H1 (cell line): ENCODE measurements at regions not wholly inside any gene's neighbourhood (a gene's known extent, or its start where the extent isn't known, plus 50 kb on each side); places are given as distances from the start of the nearest gene placed in this dataset.
A peak's percentile ranks its signal among the peaks of the same experiment; 100 is the strongest.

Experiments
- CTCF ChIA-PET: fragments of 300-600 bp; sonication (Branson Sonifier 250); formaldehyde crosslinking; loops from one replicate; lab custom pipeline; 2021; ENCODE audit not compliant: partially characterized antibody; lab: Charles Lee
- POLR2A ChIA-PET: fragments of 300-600 bp; sonication (Branson Sonifier 250); formaldehyde crosslinking; loops from one replicate; lab custom pipeline; 2021; ENCODE audit warnings: inconsistent platforms; ENCODE audit not compliant: partially characterized antibody; lab: Charles Lee
- DNase-seq, 2 experiments: peaks; one replicate each; pipeline versions ENCODE4 v3.0.0 to v3.0.0-alpha.2; 2010 to 2022; ENCODE audit warnings: low spot score in 2 of 2, low read depth in 1 of 2, mixed read lengths in 1 of 2
- FAIRE-seq: peaks from 2 replicates; lab custom pipeline; 2011; peaks lifted over from hg19 to GRCh38; lab: Jason Lieb, UNC
- H2AFZ ChIP-seq: 2 replicates; pipeline ENCODE4 v1.8.1; 2012; ENCODE audit warnings: low read length, inconsistent platforms
- H2AK5ac ChIP-seq: 2 replicates; pipeline ENCODE4 v1.6.1; 2013; ENCODE audit warnings: low read depth, low read length
- H2BK120ac ChIP-seq: replicated peaks from 2 replicates; pipeline ENCODE3; 2013; ENCODE audit warnings: low read depth, low read length, inconsistent platforms
- H2BK12ac ChIP-seq: 2 replicates; pipeline ENCODE4 v1.6.1; 2013; ENCODE audit warnings: low read depth, low read length
- H2BK15ac ChIP-seq: 2 replicates; pipeline ENCODE4 v1.6.1; 2013; ENCODE audit warnings: low read length
- H2BK20ac ChIP-seq: 2 replicates; pipeline ENCODE4 v1.6.1; 2013; ENCODE audit warnings: low read length
- H2BK5ac ChIP-seq: 2 replicates; pipeline ENCODE4 v1.6.1; 2013; ENCODE audit warnings: low read depth, low read length
- H3K14ac ChIP-seq: 2 replicates; pipeline ENCODE4 v1.6.1; 2013; ENCODE audit warnings: inconsistent platforms; ENCODE audit not compliant: insufficient read length
- H3K18ac ChIP-seq: 2 replicates; pipeline ENCODE4 v1.6.1; 2013; ENCODE audit warnings: low read length; ENCODE audit errors: extremely low read depth
- H3K23ac ChIP-seq: 2 replicates; pipeline ENCODE4 v1.6.1; 2013; ENCODE audit warnings: inconsistent platforms; ENCODE audit not compliant: insufficient read length
- H3K23me2 ChIP-seq: 2 replicates; pipeline ENCODE4 v1.6.1; 2013; ENCODE audit warnings: low read depth, low read length
- H3K27ac ChIP-seq: 2 replicates; pipeline ENCODE4 v1.6.1; 2011; ENCODE audit warnings: low read depth, low read length, inconsistent platforms
- H3K27me3 ChIP-seq, 4 experiments: replicated peaks in 1 of 4; 1 replicate in 1 of 4; 2 replicates in 3 of 4; pipeline versions ENCODE4 v1.6.1 to v1.8.1; 2011 to 2013; ENCODE audit warnings: low read length in 3 of 4, mild to moderate bottlenecking in 3 of 4, inconsistent platforms in 2 of 4, mixed read lengths in 2 of 4, moderate library complexity in 1 of 4; ENCODE audit not compliant: control insufficient read depth in 3 of 4, insufficient read depth in 3 of 4; ENCODE audit errors: extremely low read depth in 1 of 4
- H3K36me3 ChIP-seq, 4 experiments: 2 replicates each; pipeline versions ENCODE4 v1.6.1 to v1.8.1; 2011 to 2013; ENCODE audit warnings: mild to moderate bottlenecking in 4 of 4, low read length in 3 of 4, moderate library complexity in 2 of 4, control low read depth in 1 of 4, inconsistent platforms in 1 of 4; ENCODE audit not compliant: insufficient read depth in 4 of 4, control insufficient read depth in 2 of 4
- H3K4ac ChIP-seq: replicated peaks from 2 replicates; pipeline ENCODE3; 2013; ENCODE audit warnings: low read length, low read depth, mixed read lengths, inconsistent platforms; ENCODE audit not compliant: insufficient read length
- H3K4me1 ChIP-seq, 4 experiments: replicated peaks in 1 of 4; 1 replicate in 1 of 4; 2 replicates in 3 of 4; pipeline versions ENCODE4 v1.6.1 to v1.8.1; 2011 to 2013; ENCODE audit warnings: low read length in 3 of 4, inconsistent platforms in 2 of 4, mixed read lengths in 1 of 4; ENCODE audit not compliant: insufficient read depth in 4 of 4, control insufficient read depth in 3 of 4
- H3K4me2 ChIP-seq, 2 experiments: 2 replicates each; pipeline versions ENCODE4 v1.6.1 to v1.8.1; 2011 to 2013; ENCODE audit warnings: low read depth in 2 of 2, low read length in 2 of 2, control low read depth in 1 of 2, inconsistent platforms in 1 of 2, mild to moderate bottlenecking in 1 of 2; ENCODE audit not compliant: insufficient read depth in 1 of 2
- H3K4me3 ChIP-seq, 4 experiments: fragments of 200-600, 300-600 bp in 1 of 4; sonication (generic), shearing (Covaris generic), sonication (Bioruptor Twin) in 1 of 4; 2 replicates each; pipeline versions ENCODE4 v1.5.1 to v1.8.1; 2011 to 2016; ENCODE audit warnings: low read length in 4 of 4, low read depth in 3 of 4, control low read depth in 2 of 4, inconsistent platforms in 2 of 4, mild to moderate bottlenecking in 2 of 4, mixed read lengths in 1 of 4, moderate library complexity in 1 of 4; ENCODE audit not compliant: insufficient read depth in 2 of 4; ENCODE audit errors: extremely low read depth in 1 of 4
- H3K56ac ChIP-seq: replicated peaks from 2 replicates; pipeline ENCODE3; 2013; ENCODE audit warnings: low read depth, mild to moderate bottlenecking, mixed read lengths, low read length, inconsistent platforms; ENCODE audit not compliant: insufficient read length
- H3K79me1 ChIP-seq: 2 replicates; pipeline ENCODE4 v1.6.1; 2013; ENCODE audit warnings: low read depth, low read length, control low read depth
- H3K79me2 ChIP-seq, 2 experiments: 2 replicates each; pipeline versions ENCODE4 v1.6.1 to v1.8.1; 2012 to 2013; ENCODE audit warnings: low read length in 2 of 2, mild to moderate bottlenecking in 2 of 2, inconsistent platforms in 1 of 2; ENCODE audit not compliant: insufficient read depth in 2 of 2, control insufficient read depth in 1 of 2
- H3K9ac ChIP-seq, 4 experiments: replicated peaks in 1 of 4; 1 replicate in 1 of 4; 2 replicates in 3 of 4; pipeline versions ENCODE4 v1.6.1 to v1.8.1; 2011 to 2013; ENCODE audit warnings: low read depth in 3 of 4, low read length in 3 of 4, control low read depth in 2 of 4, mild to moderate bottlenecking in 2 of 4, moderate library complexity in 2 of 4, inconsistent platforms in 1 of 4; ENCODE audit errors: extremely low read depth in 1 of 4
- H3K9me3 ChIP-seq, 2 experiments: 2 replicates each; pipeline versions ENCODE4 v1.6.1 to v1.8.1; 2012 to 2013; ENCODE audit warnings: mild to moderate bottlenecking in 2 of 2, moderate library complexity in 2 of 2, control low read depth in 1 of 2, inconsistent platforms in 1 of 2, low read depth in 1 of 2, low read length in 1 of 2, mixed read lengths in 1 of 2; ENCODE audit not compliant: insufficient read depth in 2 of 2
- H4K20me1 ChIP-seq, 2 experiments: replicated peaks in 1 of 2; 2 replicates each; pipeline versions ENCODE3 to v1.8.1; 2011 to 2013; ENCODE audit warnings: inconsistent platforms in 2 of 2, low read length in 2 of 2, mild to moderate bottlenecking in 1 of 2; ENCODE audit not compliant: insufficient read depth in 2 of 2, control insufficient read depth in 1 of 2
- H4K5ac ChIP-seq: 2 replicates; pipeline ENCODE4 v1.6.1; 2013; ENCODE audit warnings: low read length, low read depth, mixed read lengths, inconsistent platforms; ENCODE audit not compliant: insufficient read length
- H4K8ac ChIP-seq: 2 replicates; pipeline ENCODE4 v1.8.0; 2013; ENCODE audit warnings: mild to moderate bottlenecking, moderate library complexity, low read length, inconsistent platforms; ENCODE audit not compliant: insufficient read depth; ENCODE audit errors: extremely low read depth
- H4K91ac ChIP-seq: replicated peaks from 2 replicates; pipeline ENCODE3; 2013; ENCODE audit warnings: low read length, mixed read lengths, inconsistent platforms; ENCODE audit not compliant: insufficient read length
- HDAC6 ChIP-seq: IDR thresholded peaks from one replicate; pipeline ENCODE4 v1.7.1; 2012; ENCODE audit warnings: low read depth, mild to moderate bottlenecking, inconsistent platforms, low read length, moderate library complexity
- JUN ChIP-seq: IDR thresholded peaks from 2 replicates; pipeline ENCODE4 v1.6.1; 2011; ENCODE audit warnings: low read depth, mild to moderate bottlenecking, improper control_type of control experiment, low read length
- JUND ChIP-seq: IDR thresholded peaks from 2 replicates; pipeline ENCODE4 v1.6.1; 2011; ENCODE audit warnings: mild to moderate bottlenecking, improper control_type of control experiment, low read length
- PHF8 ChIP-seq: fragments of 200-600 bp; sonication (generic); conservative IDR thresholded peaks from 2 replicates; pipeline ENCODE4 v1.7.1; 2012; ENCODE audit warnings: low read depth, mild to moderate bottlenecking, inconsistent platforms, low read length, moderate library complexity
- POU5F1 ChIP-seq: IDR thresholded peaks from 2 replicates; pipeline ENCODE4 v1.6.1; 2011; ENCODE audit warnings: low read depth, mild to moderate bottlenecking, low read length, moderate library complexity
- SAP30 ChIP-seq: fragments of 300-600 bp; sonication (generic); IDR thresholded peaks from 2 replicates; pipeline ENCODE4 v1.7.1; 2012; ENCODE audit warnings: low read length, moderate library complexity, mild to moderate bottlenecking, inconsistent platforms; ENCODE audit not compliant: insufficient read depth, insufficient replicate concordance
- SP1 ChIP-seq: IDR thresholded peaks from 2 replicates; pipeline ENCODE4 v1.6.1; 2011; ENCODE audit warnings: low read depth, low read length
- TAF7 ChIP-seq: optimal IDR thresholded peaks from 2 replicates; pipeline ENCODE3; 2011; ENCODE audit warnings: low read depth, mild to moderate bottlenecking, inconsistent platforms, low read length, moderate library complexity, borderline replicate concordance
- ZNF274 ChIP-seq: IDR thresholded peaks from 2 replicates; pipeline ENCODE4 v1.7.0; 2012; ENCODE audit warnings: low read length, borderline replicate concordance; ENCODE audit errors: extremely low read depth
- WGBS, 2 experiments: shearing (Covaris generic) in 1 of 2; methylation state at CpG; one replicate each; pipeline versions ENCODE4 v1.1.6 to v1.1.7; 2013 to 2015; ENCODE audit warnings: low lambda C conversion rate in 2 of 2, mixed read lengths in 2 of 2, inconsistent platforms in 1 of 2, low coverage in 1 of 2, missing lambda C conversion rate in 1 of 2; ENCODE audit not compliant: insufficient replicate concordance in 2 of 2, insufficient coverage in 1 of 2, insufficient read length in 1 of 2; ENCODE audit errors: extremely low coverage in 1 of 2, missing lambda C conversion rate in 1 of 2; 5-methylcytosine and 5-hydroxymethylcytosine counted together
- TF ChIP-seq, protein P1 (sequence below): IDR thresholded peaks from 2 replicates; pipeline ENCODE4 v1.6.1; 2012; ENCODE audit warnings: low read length, inconsistent platforms

DNA sequence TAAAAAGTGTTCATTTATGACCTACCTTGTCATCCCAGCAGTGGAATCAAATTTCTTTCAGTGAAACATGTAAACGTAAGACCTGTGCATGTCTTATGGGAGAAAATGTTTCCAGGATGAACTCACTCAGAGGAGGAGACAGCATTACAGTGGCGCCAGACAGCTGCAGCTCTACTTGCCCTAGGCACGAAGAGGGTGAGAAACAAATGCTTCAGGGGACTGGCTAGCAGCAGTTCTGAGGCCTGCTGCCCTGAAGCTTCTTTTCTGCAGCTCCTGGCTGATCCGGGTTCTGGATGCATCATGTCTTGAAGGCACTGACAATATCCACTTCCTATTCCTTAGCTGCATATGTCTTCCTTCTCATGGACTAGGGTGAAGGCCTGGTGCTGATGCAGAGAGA lies 120.2 kb downstream of the QRSL1 start:
- Histone ChIP-seq H4K91ac (peak overlapping the region; percentile 69), H2BK20ac (peak overlapping the region; percentile 29)
- FAIRE-seq: no peak
- TF ChIP-seq JUN: no peak
- TF ChIP-seq TAF7: no peak
- TF ChIP-seq JUND: no peak
- no peak for TF ChIP-seq HDAC6
- no peak for TF ChIP-seq ZNF274
- no peak for TF ChIP-seq SP1
- no peak for TF ChIP-seq PHF8
- TF ChIP-seq SAP30: no peak
- TF ChIP-seq, protein P1, sequence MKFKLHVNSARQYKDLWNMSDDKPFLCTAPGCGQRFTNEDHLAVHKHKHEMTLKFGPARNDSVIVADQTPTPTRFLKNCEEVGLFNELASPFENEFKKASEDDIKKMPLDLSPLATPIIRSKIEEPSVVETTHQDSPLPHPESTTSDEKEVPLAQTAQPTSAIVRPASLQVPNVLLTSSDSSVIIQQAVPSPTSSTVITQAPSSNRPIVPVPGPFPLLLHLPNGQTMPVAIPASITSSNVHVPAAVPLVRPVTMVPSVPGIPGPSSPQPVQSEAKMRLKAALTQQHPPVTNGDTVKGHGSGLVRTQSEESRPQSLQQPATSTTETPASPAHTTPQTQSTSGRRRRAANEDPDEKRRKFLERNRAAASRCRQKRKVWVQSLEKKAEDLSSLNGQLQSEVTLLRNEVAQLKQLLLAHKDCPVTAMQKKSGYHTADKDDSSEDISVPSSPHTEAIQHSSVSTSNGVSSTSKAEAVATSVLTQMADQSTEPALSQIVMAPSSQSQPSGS: no peak
- no peak for TF ChIP-seq POU5F1

More for the DNA sequence above, 120.2 kb downstream of the QRSL1 start:
- Histone ChIP-seq H2AK5ac (no peak overlapping the region), H3K79me2 (no peaks in the 10 kb centered on the region), H2AFZ (no peak overlapping the region), H3K9ac (no peak overlapping the region), H3K79me1 (no peaks in the 10 kb centered on the region), H3K14ac (no peak overlapping the region), H3K36me3 (no peaks in the 10 kb centered on the region), H3K4me1 (peaks cover 8 to 22% (median 19%) of the 10 kb centered on the region in 4 experiments), H3K23ac (no peak overlapping the region), H4K20me1 (no peaks in the 10 kb centered on the region), H3K27ac (no peak overlapping the region), H2BK12ac (peak overlapping the region; percentile 83; the same call in 1 of the 2 replicates), H2BK5ac (peak overlapping the region; percentile 31; the same call in 1 of the 2 replicates), H2BK15ac (no peak overlapping the region), H3K23me2 (no peaks in the 10 kb centered on the region), H3K9me3 (no peaks in the 10 kb centered on the region; a peak in 1 of 4 replicates), H3K4me2 (peak overlapping the region in 1 of 2 experiments; percentile 12; a peak in 2 of 4 replicates), H3K56ac (no peak overlapping the region), H3K4ac (peak overlapping the region; percentile 63), H4K5ac (peak overlapping the region; percentile 37), H3K27me3 (no peaks in the 10 kb centered on the region), H3K4me3 (no peak overlapping the region), H2BK120ac (peak overlapping the region; percentile 73), H4K8ac (no peak overlapping the region), H3K18ac (no peak overlapping the region; the same call in 1 of the 2 replicates)
- CTCF ChIA-PET: interaction anchor here (0.6 to 3.0 kb wide), 10 partner anchors 9 to 375 kb away, joined by 3 to 10 read pairs (median 3); no protein-coding TSS in a partner anchor
- DNase-seq: no peak
- POLR2A ChIA-PET: interaction anchor here (1.0 to 1.1 kb wide), 2 partner anchors 34 to 218 kb away, joined by 3 read pairs; no protein-coding TSS in a partner anchor
- WGBS, 2 experiments: 81% methylated on average over 4 of the region's 4 CpGs; no CpG with 5 or more reads in 1 of the 2 experiments
